ENCODE measurements at regions not wholly inside any gene's neighbourhood (a gene's known extent, or its start where the extent isn't known, plus 50 kb on each side); places are given as distances from the start of the nearest gene placed in this dataset.
"Not testable (repeated sequence)": the region's sequence is repeated elsewhere in the genome, so short reads cannot be mapped to it uniquely, and the experiment has no call there.

DNA sequence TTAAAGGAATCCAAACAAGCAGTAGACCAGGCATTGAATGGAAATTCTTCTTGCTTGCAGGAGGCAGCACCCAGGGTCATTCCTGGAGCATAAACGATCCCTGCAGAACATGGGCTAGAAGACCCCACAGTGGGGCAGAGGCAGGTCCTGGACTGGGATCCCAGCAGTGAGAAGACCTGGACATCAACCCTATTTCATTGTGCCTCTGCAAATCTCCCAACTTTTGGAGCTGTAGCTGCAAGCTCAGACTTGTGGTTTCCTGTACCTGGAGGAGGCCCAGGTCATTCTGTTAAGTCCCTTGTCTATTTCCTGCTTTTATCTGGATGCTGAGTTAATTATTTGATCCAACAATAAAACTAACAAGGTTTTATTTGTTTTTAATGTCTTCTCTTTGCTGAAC lies 61.7 kb downstream of the CALM1 start:
- TF ChIP-seq, protein P1, sequence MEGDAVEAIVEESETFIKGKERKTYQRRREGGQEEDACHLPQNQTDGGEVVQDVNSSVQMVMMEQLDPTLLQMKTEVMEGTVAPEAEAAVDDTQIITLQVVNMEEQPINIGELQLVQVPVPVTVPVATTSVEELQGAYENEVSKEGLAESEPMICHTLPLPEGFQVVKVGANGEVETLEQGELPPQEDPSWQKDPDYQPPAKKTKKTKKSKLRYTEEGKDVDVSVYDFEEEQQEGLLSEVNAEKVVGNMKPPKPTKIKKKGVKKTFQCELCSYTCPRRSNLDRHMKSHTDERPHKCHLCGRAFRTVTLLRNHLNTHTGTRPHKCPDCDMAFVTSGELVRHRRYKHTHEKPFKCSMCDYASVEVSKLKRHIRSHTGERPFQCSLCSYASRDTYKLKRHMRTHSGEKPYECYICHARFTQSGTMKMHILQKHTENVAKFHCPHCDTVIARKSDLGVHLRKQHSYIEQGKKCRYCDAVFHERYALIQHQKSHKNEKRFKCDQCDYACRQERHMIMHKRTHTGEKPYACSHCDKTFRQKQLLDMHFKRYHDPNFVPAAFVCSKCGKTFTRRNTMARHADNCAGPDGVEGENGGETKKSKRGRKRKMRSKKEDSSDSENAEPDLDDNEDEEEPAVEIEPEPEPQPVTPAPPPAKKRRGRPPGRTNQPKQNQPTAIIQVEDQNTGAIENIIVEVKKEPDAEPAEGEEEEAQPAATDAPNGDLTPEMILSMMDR (IDR thresholded peaks at IDR 0.05; ENCODE audit: low read depth, low read length, missing control alignments) = no peak
- H3K36me3 ChIP-seq (replicated peaks) = no peaks in the 10 kb centered on the region
- in situ Hi-C loops (cut with HindIII; ENCODE audit: low pct_ligation_motif_present, low sequenced_read_pairs) = no loop called here
- H3K27ac ChIP-seq = no peak overlapping the region
- no peaks in the 10 kb centered on the region for H3K27me3 ChIP-seq (replicated peaks)
- no peak overlapping the region for H3K4me3 ChIP-seq (ENCODE audit: low read depth, low read length)
- DNase-seq = no peak

DNA sequence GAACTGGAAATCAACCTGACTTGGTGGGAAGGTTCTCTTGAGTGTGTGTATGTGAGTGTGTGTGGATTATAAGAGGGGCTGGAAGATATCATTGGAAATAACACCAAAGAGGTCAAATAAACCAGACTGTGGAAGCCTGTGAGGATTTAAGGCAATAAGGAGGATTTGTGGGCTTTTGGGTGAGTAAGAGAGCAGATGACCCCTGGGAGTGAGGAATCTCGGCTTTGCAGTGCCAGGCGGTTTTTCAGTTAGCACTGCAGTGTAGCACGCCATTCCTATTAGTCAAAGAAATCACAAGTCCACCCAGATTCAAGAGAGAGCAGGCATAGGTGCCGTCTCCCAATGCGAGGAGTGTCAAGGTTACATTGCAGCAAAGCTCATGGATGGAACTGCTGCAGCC lies 63.3 kb downstream of the CALM1 start:
- H3K36me3 ChIP-seq (replicated peaks) = no peaks in the 10 kb centered on the region
- no peak overlapping the region for H3K4me3 ChIP-seq (ENCODE audit: low read depth, low read length)
- no peaks in the 10 kb centered on the region for H3K27me3 ChIP-seq (replicated peaks)
- TF ChIP-seq, protein P1 (IDR thresholded peaks at IDR 0.05; ENCODE audit: low read depth, low read length, missing control alignments) = no peak
- H3K27ac ChIP-seq = no peak overlapping the region
- DNase-seq = peak; percentile 10
- in situ Hi-C loops (cut with HindIII; ENCODE audit: low pct_ligation_motif_present, low sequenced_read_pairs) = no loop called here

DNA sequence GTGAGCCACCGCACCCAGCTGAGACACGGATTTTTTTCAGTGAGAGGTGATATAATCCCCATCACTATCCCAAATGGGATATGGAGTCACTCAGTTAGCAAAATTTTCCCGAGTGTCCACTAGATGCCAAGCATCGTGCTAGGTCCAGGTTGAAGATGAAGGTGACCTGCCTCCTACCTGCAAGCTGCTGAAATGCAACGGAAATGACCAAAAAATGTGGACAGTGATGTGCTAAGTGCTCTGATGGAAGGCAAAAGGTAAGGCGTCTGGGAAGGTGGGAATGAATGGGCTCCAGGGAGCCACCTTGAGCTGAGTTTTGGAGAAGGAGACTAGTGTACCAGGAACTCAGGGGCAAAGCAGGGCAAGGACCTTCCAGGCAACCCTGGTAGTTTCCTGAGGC lies 64.6 kb downstream of the CALM1 start:
- Histone ChIP-seq H3K27ac (no peak overlapping the region), H3K36me3 (replicated peaks) (no peaks in the 10 kb centered on the region), H3K4me3 (ENCODE audit: low read depth, low read length) (no peak overlapping the region), H3K27me3 (replicated peaks) (no peaks in the 10 kb centered on the region)
- no peak for DNase-seq
- TF ChIP-seq, protein P1 (IDR thresholded peaks at IDR 0.05; ENCODE audit: low read depth, low read length, missing control alignments) = no peak
- in situ Hi-C loops (cut with HindIII; ENCODE audit: low pct_ligation_motif_present, low sequenced_read_pairs) = no loop called here

DNA sequence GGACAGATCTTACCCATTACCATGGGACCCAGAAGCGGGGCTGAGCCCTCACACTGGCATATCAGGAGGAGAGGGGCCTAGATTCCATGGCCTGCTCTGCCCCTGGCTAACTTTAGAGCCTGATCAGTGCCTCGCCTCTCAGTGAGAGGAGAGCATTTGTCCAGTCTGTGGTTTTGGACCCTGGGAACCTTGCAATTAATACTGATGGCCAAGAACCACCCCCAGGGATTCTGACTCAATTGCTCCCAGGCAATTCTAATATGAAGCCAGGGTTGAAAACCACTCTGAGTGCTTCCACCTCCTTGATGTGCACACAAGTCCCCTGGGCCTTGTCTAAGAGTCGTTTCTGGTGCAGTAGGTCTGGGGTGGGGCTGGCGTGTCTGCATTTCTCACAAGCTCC lies 67.7 kb downstream of the CALM1 start:
- no peak for DNase-seq
- TF ChIP-seq, protein P1 (IDR thresholded peaks at IDR 0.05; ENCODE audit: low read depth, low read length, missing control alignments) = no peak
- in situ Hi-C loops (cut with HindIII; ENCODE audit: low pct_ligation_motif_present, low sequenced_read_pairs) = no loop called here

DNA sequence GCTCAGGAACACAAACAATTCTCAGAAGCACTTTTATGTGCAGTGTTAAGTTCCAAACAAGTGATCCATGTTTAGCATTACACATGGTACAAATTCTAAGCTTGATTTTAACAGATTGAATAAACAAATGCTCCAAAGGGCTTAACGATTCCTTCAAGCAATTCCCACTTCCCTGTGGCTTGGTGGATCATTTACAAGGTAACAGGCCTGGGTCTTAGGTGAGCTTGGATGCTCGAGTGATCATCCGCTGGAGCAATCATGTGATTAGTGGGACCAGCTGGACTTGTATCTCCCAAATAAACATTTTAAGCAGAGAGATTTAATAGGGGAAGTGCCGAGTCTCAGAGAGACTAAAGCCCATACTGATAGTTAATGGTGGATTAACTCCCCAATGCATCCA lies 70.7 kb downstream of the CALM1 start:
- Histone ChIP-seq H3K27ac (no peak overlapping the region), H3K4me3 (ENCODE audit: low read depth, low read length) (no peak overlapping the region), H3K27me3 (replicated peaks) (no peaks in the 10 kb centered on the region), H3K36me3 (replicated peaks) (no peaks in the 10 kb centered on the region)
- no peak for DNase-seq
- in situ Hi-C loops (cut with HindIII; ENCODE audit: low pct_ligation_motif_present, low sequenced_read_pairs) = no loop called here
- TF ChIP-seq, protein P1 (IDR thresholded peaks at IDR 0.05; ENCODE audit: low read depth, low read length, missing control alignments) = no peak

More for the DNA sequence above, 67.7 kb downstream of the CALM1 start:
- Histone ChIP-seq H3K36me3 (replicated peaks) (no peaks in the 10 kb centered on the region), H3K27ac (no peak overlapping the region), H3K4me3 (ENCODE audit: low read depth, low read length) (no peak overlapping the region), H3K27me3 (replicated peaks) (no peaks in the 10 kb centered on the region)

DNA sequence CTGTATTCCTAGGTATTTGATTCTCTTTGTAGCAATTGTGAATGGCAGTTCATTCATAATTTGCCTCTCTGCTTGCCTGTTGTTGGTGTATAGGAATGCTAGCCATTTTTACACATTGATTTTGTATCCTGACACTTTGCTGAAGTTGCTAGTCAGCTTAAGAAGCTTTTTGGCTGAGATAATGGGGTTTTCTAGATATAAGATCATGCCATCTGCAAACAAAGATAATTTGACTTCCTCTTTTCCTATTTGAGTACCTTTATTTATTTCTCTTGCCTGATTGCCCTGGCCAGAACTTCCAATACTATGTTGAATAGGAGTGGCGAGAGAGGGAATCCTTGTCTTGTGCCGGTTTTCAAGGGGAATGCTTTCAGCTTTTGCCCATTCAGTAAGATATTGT lies 72.6 kb downstream of the CALM1 start:
- DNase-seq; H3K4me3 ChIP-seq (ENCODE audit: low read depth, low read length); H3K27ac ChIP-seq; H3K36me3 ChIP-seq (replicated peaks); in situ Hi-C loops (cut with HindIII; ENCODE audit: low pct_ligation_motif_present, low sequenced_read_pairs); H3K27me3 ChIP-seq (replicated peaks): not testable (repeated sequence)
